GM19238 (cell line): ENCODE measurements at regions not wholly inside any gene's neighbourhood (a gene's known extent, or its start where the extent isn't known, plus 50 kb on each side); places are given as distances from the start of the nearest gene placed in this dataset.
"Not testable (repeated sequence)": the region's sequence is repeated elsewhere in the genome, so short reads cannot be mapped to it uniquely, and the experiment has no call there.

Experiments used
- DNase-seq: peaks from one replicate; pipeline ENCODE4 v3.0.0; 2011; ENCODE audit warnings: low spot score; ENCODE audit not compliant: insufficient read length

DNA sequence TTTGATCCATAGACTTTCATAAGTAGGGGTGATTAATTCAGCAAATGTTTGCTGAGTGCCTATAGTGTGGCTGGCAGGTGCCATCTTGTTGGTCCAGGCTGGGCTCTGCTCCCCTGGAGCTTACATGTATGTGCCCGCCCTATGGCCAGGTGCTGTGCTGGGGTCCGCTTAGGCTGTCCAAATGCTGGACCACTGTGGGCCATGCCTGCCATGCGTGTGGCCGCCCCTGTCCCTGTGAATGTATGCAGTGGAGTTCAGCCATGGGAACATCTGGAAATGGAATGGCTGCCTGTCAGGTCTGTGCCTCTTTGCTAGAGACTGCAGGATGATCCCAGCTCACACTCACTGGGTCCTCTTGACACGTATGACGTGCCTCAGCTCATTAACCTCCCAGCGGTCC, 594.6 kb downstream of the TBC1D22A start:
- no peak for DNase-seq

DNA sequence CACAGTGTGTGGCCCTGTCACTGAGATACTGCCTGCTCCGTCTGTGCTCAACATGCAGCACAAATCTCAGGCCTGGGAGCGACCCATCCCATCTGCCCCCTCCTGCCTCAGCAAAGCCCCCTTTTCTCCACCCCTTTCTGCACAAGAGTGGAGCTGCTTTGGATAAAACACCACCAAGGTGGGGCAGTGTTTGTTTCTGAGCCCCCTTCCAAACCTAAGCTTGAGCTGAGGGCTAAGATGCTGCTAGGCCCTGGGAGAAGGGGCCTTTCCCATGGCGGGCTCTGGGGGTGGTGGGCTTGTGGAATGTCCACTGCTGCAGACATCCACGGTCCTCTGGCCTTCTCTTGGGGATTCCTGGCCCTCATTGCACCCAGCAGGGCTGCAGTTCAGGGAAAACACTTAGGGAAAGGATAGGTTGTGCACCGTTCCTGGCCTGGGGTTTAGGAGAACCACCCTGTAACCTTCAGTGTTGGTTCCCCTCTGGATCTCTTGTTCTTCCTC, 594.1 kb downstream of the TBC1D22A start:
- DNase-seq: no peak

DNA sequence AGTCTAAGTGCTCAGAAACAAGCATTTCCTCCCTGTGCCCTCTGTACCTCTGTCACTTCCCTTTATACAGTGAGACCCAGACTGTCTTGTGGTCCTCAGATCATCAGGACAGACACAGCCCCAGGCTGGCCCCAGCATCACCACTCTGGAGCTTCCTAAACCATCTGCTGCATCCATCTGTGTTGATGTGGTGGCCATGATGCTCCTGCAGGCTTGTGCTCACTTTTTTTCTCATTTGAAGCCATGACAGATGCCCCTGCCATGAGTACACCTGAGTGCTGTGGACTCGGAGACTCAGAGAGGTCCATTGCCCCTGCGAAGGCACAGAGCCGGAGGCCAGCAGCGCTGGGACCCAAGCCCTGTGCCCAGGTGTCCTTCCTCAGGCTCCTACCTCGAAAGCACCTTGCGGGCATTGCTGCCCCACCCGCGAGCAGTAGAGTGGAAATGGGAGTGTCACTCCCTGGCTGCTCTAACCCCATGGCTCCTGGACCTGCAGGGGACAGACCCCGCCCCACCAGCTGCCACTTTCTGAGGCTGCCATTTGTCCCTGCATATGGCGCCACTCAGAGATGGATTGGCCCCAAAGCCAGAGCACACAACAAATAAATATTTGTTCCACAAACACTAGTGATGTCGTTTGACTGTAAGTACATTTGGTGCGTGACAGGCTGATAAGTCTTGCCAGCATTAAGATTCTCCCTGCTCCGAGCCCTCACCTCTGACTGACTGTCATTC, 593.5 kb downstream of the TBC1D22A start:
- DNase-seq: no peak

DNA sequence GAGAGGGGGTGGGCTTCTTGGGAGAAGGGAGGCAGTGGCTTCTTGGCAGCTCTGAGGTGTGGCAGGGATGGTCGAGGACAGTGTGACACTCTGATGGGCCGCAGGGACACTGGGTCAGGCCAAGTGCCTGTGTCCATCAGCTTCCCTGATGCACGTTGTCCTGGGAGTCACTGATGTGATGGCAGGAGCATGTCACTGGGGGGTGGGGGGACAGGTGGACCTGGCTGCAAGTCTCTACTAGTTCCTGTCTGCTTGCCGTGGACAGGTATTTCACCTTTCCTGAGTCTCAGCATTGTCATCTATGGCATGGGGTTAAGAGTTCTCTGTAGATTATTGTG, 592.9 kb downstream of the TBC1D22A start:
- DNase-seq: no peak

DNA sequence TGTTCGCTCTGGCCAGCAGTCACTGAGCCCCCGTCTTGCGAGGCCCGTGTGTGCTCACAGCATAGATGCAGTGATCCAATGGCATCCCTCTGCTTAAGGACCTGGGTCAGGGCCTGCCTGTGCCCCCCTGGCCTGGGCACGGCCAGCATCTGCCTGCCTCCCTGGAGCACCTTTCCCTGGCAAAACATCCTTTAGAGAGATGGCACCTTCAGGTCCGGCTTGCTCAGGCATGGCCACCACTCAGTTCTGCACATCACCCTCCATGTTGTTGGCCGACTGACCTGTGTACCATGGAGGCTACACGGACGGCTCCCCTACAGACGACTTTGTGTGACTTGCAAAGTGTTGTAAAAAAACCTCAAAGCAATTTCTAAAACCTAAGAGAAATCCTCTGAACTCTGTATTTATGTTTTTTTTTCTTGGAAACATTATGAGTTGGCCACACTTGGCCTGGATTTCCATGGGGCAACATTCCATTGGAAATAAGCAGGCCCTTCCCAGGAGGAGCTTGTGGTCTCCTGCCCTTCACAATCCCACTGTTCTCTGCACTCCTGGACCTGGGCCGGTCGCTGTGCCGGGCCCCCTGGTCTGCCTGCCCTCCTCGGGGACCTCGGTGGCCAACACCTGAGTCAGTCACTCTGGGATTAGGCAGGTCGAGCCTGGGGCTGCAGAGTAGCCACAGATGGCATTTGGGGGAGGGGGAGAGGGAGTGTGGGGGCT, 592.4 kb downstream of the TBC1D22A start:
- no peak for DNase-seq

DNA sequence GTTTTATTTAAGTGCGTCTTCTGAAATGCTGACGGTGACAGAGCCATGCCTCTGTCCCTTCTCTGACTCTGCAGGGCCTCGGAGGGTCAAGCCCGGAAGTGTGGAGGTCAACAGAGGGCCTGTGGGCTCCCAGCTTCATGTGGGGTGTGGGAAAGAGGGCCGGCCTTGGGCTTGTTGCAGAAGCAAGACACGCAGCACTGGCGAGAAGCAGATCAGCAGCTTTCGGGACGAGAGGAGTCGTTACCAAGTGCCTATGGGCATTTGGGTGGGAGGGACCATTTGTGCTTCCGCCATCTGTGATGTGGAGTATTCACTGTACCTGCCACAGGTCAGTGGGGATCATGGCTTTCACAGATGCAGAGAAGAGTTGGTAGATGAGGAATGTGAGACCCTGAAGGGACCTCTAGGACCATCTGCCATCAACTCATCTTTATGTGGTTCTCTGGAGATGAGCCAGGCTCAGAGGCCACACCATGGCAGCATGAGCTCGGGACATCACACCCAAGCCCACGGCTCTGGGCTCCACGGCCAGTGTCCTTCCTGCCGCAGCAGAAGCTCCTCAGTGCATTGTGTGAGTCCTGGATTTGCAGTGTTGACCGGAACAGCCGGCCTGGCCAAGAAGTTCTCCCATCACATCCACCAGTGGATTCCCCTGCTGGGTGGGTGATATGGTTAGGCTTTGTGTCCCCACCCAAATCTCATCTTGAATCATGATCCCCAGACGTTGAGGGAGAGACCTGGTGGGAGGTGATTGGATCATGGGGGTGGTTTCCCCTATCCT, 590.7 kb downstream of the TBC1D22A start:
- no peak for DNase-seq

DNA sequence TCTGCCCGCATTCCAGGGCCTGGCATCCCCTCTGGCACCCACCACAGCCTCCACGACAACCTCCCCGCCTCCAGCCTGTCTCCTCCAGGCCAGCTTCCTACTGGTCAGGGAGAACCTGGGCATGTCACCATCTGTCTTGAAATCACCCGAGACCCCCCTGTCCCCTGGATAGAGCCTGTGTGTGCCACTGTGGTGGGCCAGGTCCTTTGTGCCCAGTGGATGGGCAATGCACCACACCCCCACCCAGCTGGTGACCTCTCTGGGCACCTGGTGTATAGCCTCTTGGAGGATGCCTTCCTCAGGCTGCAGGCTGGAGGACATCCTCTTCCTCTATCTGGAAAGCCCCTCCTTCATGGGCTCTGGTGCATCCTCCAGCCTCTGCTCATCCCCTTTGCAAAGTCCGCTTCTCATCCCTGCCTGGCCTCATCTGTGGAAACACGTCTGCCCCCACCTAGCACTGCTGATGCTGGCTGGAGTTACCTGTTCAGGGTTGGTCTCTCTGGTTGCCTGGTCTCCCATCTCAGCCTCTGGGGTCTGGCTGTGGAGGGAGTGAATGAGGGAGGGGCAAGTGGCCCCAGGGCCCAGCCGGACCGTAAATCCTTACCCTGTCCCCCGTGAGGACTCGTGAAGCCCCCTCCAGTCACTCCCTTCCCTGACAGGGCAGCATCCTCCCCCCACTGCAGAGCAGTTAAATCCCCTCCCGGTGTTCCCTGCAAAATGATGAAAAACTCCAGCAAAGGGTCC, 589.6 kb downstream of the TBC1D22A start:
- DNase-seq: no peak

DNA sequence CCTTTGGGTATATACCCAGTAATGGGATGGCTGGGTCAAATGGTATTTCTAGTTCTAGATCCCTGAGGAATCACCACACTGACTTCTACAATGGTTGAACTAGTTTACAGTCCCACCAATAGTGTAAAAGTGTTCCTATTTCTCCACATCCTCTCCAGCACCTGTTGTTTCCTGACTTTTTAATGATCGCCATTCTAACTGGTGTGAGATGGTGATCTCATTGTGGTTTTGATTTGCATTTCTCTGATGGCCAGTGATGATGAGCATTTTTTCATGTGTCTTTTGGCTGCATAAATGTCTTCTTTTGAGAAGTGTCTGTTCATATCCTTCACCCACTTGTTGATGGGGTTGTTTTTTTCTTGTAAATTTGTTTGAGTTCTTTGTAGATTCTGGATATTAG, 583.8 kb downstream of the TBC1D22A start:
- not testable (repeated sequence) for DNase-seq

DNA sequence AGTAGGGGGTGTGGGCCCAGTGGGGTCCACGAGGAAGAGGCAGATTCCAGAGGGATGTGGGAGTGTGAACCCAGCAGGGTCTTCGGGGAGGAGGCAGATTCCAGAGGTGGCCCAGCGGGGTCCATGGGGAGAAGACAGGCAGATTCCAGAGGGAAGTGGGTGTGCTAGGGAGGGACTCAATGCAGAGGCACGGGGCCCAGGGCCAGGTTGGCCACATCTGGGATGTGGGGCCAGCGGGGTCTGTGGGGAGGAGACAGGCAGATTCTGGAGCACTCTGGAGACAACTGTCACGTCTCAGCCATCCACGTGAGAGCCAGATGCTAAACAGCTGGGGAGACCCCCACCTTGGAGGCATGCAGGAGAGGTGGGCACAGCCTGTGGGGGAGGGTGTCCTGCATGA, 582.6 kb downstream of the TBC1D22A start:
- no peak for DNase-seq

DNA sequence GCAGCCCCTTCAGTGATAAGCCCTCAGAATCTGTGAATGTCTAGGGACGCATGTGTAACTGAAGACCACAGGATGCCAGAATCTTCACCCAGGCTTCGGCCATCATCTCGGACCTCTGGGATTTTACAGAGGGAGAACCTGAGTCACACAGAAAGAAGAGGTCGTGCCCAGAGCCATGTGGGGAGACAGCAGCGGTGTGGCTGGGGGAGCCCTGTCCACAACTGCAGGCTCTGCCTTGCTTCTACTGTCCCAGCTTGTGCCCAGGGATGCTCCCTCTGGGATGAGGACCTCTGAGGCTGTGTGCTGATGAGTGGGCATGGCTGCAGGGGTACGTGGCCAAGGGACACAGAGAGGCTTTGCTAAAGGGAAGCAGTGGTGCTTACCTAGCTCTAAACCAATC, 582.0 kb downstream of the TBC1D22A start:
- DNase-seq: no peak

DNA sequence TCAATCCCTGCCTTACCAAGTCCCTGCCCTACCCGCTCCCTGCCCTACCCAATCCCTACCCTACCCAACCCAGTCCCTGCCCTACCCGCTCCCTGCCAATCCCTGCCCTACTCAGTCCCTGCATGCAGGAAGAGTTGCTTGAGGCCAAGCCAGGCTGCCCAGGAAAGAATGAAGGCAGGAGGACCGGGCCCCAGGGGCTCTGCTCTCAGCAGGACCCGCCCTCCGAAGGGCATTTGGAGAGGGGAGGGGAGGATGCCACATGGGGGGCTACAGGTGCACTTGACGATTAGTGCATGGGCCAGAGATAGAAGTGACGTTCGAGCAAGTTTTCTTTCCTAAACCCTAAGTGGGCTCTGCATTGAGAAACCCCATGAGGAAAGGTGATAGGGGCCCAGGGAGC, 581.2 kb downstream of the TBC1D22A start:
- no peak for DNase-seq

DNA sequence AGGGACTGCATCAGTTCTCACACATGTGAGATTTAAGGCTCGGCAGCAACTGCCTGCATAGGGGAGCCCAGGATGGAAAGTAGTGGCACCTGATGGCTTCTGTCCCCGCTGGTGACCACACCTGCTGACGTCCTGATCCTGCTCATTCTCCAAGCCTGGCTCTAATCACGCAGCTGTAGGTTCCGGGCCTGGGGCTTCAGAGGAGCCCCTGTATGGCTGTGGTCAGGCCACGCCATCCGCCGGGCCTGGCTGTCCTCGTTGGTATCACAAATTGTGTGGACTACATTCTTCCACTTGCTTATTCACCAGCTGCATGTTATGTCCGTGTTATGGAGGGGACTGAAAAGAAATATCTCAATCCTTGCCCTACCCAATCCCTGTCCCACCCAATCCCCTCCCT, 580.0 kb downstream of the TBC1D22A start:
- DNase-seq: no peak

DNA sequence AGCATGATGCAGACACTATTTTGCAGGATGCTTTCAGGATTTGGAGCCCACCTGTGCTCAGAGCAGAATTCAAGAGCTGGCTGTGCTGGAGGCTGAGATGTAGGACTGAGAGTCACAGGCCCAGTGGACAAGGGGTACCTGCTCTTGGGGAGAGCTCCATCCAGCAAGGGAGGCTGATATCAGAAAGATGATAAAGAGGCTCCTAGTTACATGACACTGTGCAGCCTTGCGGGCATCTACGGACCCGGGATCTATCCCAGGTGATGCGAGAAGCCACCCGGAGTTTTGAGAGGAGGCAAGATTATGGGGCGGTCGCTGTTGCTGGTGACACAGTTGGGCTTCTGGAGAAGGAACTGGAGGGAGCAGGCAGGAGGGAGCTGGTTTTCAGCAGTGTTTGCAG, 579.0 kb downstream of the TBC1D22A start:
- DNase-seq: no peak

DNA sequence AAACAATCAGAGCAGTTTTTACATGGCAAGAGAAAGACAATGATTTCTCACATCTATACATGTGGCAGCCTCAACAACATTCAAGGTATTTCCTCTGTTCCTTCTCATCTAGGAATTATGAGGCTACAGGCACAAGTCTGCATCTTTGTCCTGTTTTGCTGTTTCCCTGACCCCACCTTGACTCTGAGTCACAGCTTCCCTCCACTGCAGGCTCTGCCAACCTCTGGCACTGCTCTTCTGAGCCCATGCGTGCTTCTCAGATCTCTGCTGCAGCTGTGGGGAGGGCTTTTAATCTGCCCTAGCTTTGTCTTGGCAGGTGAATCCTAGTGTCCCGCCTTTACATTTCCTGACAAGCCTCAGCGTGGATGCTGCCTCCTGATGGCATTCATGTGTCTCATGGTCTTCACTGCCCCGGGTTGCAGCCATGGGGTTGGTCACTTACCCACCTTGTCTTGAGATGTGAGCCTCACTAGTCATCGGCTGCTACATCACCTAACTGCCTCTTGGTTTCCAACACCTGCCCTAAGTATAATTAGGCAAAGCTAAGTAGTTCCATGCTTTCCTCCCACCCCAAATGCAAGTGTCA, 578.5 kb downstream of the TBC1D22A start:
- no peak for DNase-seq

DNA sequence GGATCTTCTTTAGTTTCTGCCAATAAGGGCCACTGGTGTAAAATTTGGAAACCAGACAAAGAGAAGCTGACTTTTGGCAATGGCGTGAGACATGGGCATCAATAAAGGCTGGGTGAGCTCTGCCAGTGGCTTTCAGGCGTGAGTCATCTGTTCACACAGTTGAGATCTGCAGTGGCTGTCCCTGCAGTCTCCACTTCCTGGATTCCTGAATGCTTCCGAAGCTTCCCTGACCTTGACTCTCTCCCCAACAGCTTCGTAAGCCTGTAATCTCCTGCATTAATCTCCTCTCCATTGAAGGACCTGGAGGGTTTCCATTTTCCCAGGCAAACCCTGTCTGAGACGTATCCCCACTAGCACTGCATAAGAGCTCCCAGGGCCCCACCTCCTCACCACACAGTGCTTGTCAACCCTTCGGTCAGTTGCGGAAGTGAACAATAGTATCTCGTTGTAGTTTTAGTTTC, 574.7 kb downstream of the TBC1D22A start:
- DNase-seq: no peak

DNA sequence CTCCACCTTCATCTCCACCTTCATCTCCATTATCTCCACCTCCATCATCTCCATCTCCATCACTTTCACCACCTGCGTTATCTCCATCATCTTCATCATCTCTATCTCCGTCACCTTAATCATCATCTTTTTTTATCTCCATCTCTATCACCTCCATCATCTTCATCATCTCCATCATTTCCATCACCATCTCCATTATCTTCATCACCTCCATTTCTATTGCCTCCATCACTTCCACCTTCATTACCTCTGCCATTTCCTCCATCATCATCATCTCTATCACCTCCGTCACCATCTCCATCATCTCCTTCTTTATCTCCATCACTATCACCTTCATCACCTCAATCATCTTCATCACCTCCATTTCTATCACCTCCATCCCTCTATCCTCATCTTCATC, 573.5 kb downstream of the TBC1D22A start:
- DNase-seq: no peak

DNA sequence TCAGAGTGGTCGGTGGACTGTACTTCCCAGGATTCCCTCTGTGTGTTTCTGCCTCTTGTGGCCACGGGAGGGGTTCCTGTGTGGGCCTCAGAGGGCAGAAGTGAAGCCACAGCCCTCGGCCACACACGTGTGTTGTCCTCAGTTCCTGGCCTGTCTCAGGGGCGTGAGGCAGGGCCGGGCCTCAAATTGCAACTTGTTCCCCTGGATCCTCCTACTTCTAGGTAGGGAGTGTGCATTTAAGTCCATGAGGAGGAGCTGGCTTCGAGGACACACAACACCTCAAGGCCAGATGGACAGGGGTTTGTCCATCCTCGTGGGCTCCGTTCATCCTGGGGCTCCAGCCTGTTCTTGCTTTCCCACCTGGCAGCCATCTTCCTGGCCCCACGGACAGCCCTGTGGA, 573.0 kb downstream of the TBC1D22A start:
- DNase-seq: no peak

DNA sequence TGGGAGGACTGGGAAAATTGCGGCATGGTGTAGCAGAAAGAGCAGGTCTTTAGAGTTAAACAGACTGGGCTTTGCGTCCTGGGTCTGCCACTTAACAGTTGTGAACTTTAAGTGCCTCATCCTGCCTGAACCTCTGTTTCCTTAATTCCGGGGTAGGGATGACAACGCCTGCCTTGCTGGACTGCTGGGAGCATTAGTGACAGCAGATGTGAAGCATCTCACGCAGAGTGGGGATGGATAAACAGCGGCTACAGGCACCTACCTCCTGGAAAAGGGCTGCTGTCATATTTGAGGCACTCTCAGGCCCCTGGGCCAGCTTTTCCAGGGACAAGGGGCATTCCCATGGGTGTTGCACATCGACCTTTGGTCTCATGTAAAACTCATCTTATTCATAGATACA, 572.2 kb downstream of the TBC1D22A start:
- DNase-seq: no peak

DNA sequence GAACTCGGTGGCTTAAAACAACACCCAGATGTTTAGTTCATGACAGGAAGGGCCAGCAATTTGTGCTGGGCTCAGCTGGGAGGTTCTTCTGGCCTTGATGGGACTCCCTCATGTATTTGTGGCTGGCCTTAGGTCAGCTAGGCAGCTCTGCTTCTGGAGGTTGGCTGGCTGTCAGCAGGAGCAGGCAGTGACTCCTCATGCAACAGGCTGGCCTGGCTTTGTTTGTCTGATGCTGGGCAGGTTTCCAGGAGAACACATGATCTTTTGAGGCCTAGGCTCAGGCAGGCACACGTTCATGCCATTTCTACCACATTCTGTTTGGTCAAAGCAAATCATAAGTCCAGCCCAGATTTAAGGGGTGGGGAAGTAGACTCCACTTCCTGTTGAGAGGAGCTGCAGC, 571.2 kb downstream of the TBC1D22A start:
- no peak for DNase-seq

DNA sequence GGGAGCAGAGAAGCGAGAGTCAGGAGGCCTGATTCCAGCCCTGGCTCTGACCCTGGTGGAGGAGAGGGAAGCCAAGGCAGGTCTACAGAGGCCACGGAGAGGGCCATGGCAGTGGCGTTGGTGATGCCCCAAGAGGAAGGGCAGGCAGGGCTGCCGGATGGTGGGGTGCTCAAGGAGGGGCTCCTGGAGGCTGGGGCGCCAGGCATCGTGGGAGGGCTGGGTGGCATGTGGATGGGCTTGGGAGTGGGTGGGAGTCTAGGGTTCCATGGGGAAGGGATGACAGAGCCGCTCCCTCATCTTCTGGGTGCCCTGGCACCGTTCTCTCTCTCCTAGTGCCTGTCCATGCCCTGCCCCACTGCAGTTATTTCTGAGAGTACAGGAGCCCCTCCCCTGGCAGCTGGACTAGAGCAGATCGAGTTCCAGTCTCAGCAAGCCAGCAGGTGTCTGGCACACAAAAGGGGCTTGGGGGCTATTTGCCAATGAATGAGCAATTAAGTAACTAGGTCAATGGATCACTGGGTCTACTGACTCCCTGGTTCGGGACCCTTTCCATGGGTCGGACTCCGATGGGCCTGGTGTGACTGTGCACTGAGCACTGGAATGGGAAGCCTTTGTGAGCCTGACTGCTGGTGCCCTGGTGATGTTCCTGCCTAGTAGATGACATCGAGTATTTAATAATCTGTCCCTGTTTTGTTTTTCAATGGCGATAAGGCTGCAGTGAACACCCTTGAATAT, 570.0 kb downstream of the TBC1D22A start:
- no peak for DNase-seq
